Mesenchymal stem cell (in vitro differentiated cells and primary cell): ENCODE measurements at regions not wholly inside any gene's neighbourhood (a gene's known extent, or its start where the extent isn't known, plus 50 kb on each side); places are given as distances from the start of the nearest gene placed in this dataset.

Source experiments
- DNase-seq: peaks from one replicate; pipeline ENCODE4 v3.0.0-alpha.2; 2013
- H2AFZ ChIP-seq: one replicate; pipeline ENCODE4 v1.6.1; 2013; ENCODE audit warnings: low read depth, mild to moderate bottlenecking, control low read depth, inconsistent platforms, low read length, moderate library complexity
- H2AK5ac ChIP-seq: 2 replicates; pipeline ENCODE4 v1.6.1; 2013; ENCODE audit warnings: low read length, moderate library complexity, mild to moderate bottlenecking, inconsistent platforms; ENCODE audit not compliant: severe bottlenecking
- H2BK120ac ChIP-seq: one replicate; pipeline ENCODE4 v1.6.1; 2013; ENCODE audit warnings: low read depth, mild to moderate bottlenecking, inconsistent platforms, low read length, moderate library complexity
- H2BK12ac ChIP-seq, 2 experiments: one replicate each; pipeline ENCODE4 v1.6.1; 2013; ENCODE audit warnings: inconsistent platforms in 2 of 2, low read length in 2 of 2, mild to moderate bottlenecking in 2 of 2, moderate library complexity in 2 of 2, control low read depth in 1 of 2
- H2BK15ac ChIP-seq: one replicate; pipeline ENCODE4 v1.6.1; 2013; ENCODE audit warnings: mild to moderate bottlenecking, low read depth, inconsistent platforms; ENCODE audit not compliant: poor library complexity, severe bottlenecking
- H2BK5ac ChIP-seq: 2 replicates; pipeline ENCODE4 v1.6.1; 2013; ENCODE audit warnings: low read depth, mild to moderate bottlenecking, low read length, control low read depth, inconsistent platforms; ENCODE audit not compliant: poor library complexity, severe bottlenecking
- H3K14ac ChIP-seq, 2 experiments: one replicate each; pipeline ENCODE4 v1.6.1; 2013; ENCODE audit warnings: inconsistent platforms in 2 of 2, low read length in 2 of 2, control low read depth in 1 of 2, mild to moderate bottlenecking in 1 of 2, moderate library complexity in 1 of 2
- H3K18ac ChIP-seq, 2 experiments: one replicate each; pipeline ENCODE4 v1.6.1; 2013; ENCODE audit warnings: inconsistent platforms in 2 of 2, low read length in 2 of 2, control low read depth in 1 of 2, low read depth in 1 of 2, mild to moderate bottlenecking in 1 of 2
- H3K23ac ChIP-seq, 2 experiments: one replicate each; pipeline ENCODE4 v1.6.1; 2013; ENCODE audit warnings: inconsistent platforms in 2 of 2, low read length in 2 of 2, mild to moderate bottlenecking in 2 of 2, moderate library complexity in 2 of 2, control low read depth in 1 of 2
- H3K27ac ChIP-seq: 2 replicates; pipeline ENCODE4 v1.5.1; 2013; ENCODE audit warnings: mild to moderate bottlenecking, moderate library complexity, low read length, control low read depth, inconsistent platforms; ENCODE audit not compliant: poor library complexity, severe bottlenecking
- H3K27me3 ChIP-seq, 2 experiments: 2 replicates each; pipeline versions ENCODE4 v1.6.1 to v1.7.0; 2013; ENCODE audit warnings: low read length in 2 of 2, mild to moderate bottlenecking in 2 of 2, moderate library complexity in 2 of 2, control low read depth in 1 of 2, inconsistent platforms in 1 of 2; ENCODE audit not compliant: control insufficient read depth in 1 of 2, insufficient read depth in 1 of 2
- H3K36me3 ChIP-seq, 2 experiments: 2 replicates each; pipeline versions ENCODE4 v1.6.1 to v1.7.0; 2013; ENCODE audit warnings: low read length in 2 of 2, control low read depth in 1 of 2, inconsistent platforms in 1 of 2, low read depth in 1 of 2, mild to moderate bottlenecking in 1 of 2; ENCODE audit not compliant: insufficient read depth in 2 of 2, control insufficient read depth in 1 of 2
- H3K4ac ChIP-seq, 2 experiments: one replicate each; pipeline ENCODE4 v1.6.1; 2013; ENCODE audit warnings: inconsistent platforms in 2 of 2, low read length in 2 of 2, mild to moderate bottlenecking in 2 of 2, moderate library complexity in 2 of 2, control low read depth in 1 of 2, low read depth in 1 of 2
- H3K4me1 ChIP-seq: 2 replicates; pipeline ENCODE4 v1.6.1; 2013; ENCODE audit warnings: low read depth, low read length, control low read depth; ENCODE audit not compliant: control insufficient read depth, insufficient read depth
- H3K4me2 ChIP-seq: 2 replicates; pipeline ENCODE4 v1.6.1; 2013; ENCODE audit warnings: low read length, mild to moderate bottlenecking, inconsistent platforms; ENCODE audit not compliant: poor library complexity, severe bottlenecking
- H3K4me3 ChIP-seq, 2 experiments: 2 replicates each; pipeline versions ENCODE4 v1.5.1 to v1.7.0; 2013; ENCODE audit warnings: low read length in 2 of 2, mild to moderate bottlenecking in 2 of 2, control low read depth in 1 of 2, low read depth in 1 of 2; ENCODE audit not compliant: insufficient read depth in 1 of 2
- H3K79me1 ChIP-seq: replicated peaks from 2 replicates; pipeline ENCODE4 v1.6.1; 2013; ENCODE audit warnings: mild to moderate bottlenecking, control low read depth, low read length, inconsistent platforms; ENCODE audit not compliant: poor library complexity, severe bottlenecking
- H3K9ac ChIP-seq: 2 replicates; pipeline ENCODE4 v1.7.0; 2013; ENCODE audit warnings: mild to moderate bottlenecking, low read length, moderate library complexity
- H3K9me3 ChIP-seq: 2 replicates; pipeline ENCODE4 v1.7.0; 2013; ENCODE audit warnings: mild to moderate bottlenecking, low read length; ENCODE audit not compliant: control insufficient read depth
- H4K8ac ChIP-seq: one replicate; pipeline ENCODE4 v1.6.1; 2013; ENCODE audit warnings: inconsistent platforms, mild to moderate bottlenecking, low read length, moderate library complexity
- H4K91ac ChIP-seq: one replicate; pipeline ENCODE4 v1.6.1; 2013; ENCODE audit warnings: mild to moderate bottlenecking, low read length, inconsistent platforms
- WGBS: methylation state at CpG from one replicate; pipeline ENCODE4 v1.1.7; 2013; ENCODE audit warnings: mixed read lengths; 5-methylcytosine and 5-hydroxymethylcytosine counted together

- WGBS: 81% methylated on average over 1 of the region's 1 CpG
Measured at GRCh38 chr7:91814189-91814588, 66.3 kb downstream of the MTERF1 start.

More at GRCh38 chr7:91814189-91814588, 66.3 kb downstream of the MTERF1 start:
- no peaks in the 10 kb centered on the region for H3K36me3 ChIP-seq
- H3K4me3 ChIP-seq: no peak overlapping the region
- no peak overlapping the region for H3K23ac ChIP-seq
- no peak overlapping the region for H4K8ac ChIP-seq
- H3K9ac ChIP-seq: no peak overlapping the region
- no peak overlapping the region for H3K4me2 ChIP-seq
- H4K91ac ChIP-seq: no peak overlapping the region
- no peak overlapping the region for H3K27ac ChIP-seq
- no peak for DNase-seq
- no peak overlapping the region for H2BK15ac ChIP-seq
- H2BK5ac ChIP-seq: no peak overlapping the region
- no peak overlapping the region for H3K14ac ChIP-seq
- H3K9me3 ChIP-seq: no peaks in the 10 kb centered on the region
- no peak overlapping the region for H2AFZ ChIP-seq
- H2AK5ac ChIP-seq: no peak overlapping the region
- no peak overlapping the region for H2BK120ac ChIP-seq
- H3K79me1 ChIP-seq: no peaks in the 10 kb centered on the region
- no peak overlapping the region for H3K4ac ChIP-seq
- no peak overlapping the region for H3K18ac ChIP-seq
- H2BK12ac ChIP-seq: no peak overlapping the region
- no peaks in the 10 kb centered on the region for H3K4me1 ChIP-seq
- no peaks in the 10 kb centered on the region for H3K27me3 ChIP-seq
